HG02571 (cell line): ENCODE measurements at regions not wholly inside any gene's neighbourhood (a gene's known extent, or its start where the extent isn't known, plus 50 kb on each side); places are given as distances from the start of the nearest gene placed in this dataset.

Source experiments
- ATAC-seq: cut with Tn5 transposase; IDR thresholded peaks from one replicate; pipeline ENCODE4 v1.9.1; 2021; ENCODE audit warnings: mild to moderate bottlenecking, moderate library complexity; ENCODE audit not compliant: unreplicated experiment

DNA sequence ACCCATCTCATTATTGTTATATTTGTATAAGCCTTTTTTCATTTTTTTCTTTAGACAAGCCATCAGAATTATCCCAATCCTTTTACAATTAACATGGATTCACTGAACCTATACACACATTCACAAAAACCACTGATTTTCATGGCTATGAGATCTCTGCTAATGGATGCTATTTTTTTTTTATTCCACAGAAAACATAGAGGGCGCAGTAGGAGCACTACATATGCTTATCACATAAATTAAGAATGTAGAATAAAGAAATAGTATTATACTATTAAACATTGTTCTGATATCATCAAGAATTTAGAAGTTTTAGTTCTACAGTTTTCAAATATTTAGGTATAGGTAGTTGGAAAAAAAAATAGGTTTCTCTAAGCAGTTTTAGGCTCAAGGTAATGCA, 1477.4 kb downstream of the ARAP2 start:
- ATAC-seq, result no peak

- ATAC-seq, result no peak
Observed at GRCh38 chr4:34767407-34767806, 1476.9 kb downstream of the ARAP2 start.

DNA sequence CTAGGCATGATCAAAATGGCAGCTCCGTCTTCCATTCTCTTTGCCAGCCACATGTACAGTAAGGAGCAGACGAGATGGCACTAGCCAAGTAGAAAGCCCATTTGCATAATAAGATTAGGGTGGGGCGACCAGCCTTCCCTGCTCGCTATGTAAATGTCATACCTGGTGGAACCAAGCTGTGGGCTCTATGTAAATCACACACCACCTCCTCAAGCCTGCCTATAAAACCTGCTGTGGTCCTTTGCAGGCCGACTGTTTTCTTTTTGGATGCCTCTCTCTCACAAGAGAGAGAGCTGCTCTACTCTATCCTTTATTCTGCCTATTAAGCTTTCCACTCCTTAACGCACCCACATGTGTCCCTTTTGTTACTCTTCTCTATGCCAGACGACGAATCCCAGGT, 1472.7 kb downstream of the ARAP2 start:
- ATAC-seq, result no peak

DNA sequence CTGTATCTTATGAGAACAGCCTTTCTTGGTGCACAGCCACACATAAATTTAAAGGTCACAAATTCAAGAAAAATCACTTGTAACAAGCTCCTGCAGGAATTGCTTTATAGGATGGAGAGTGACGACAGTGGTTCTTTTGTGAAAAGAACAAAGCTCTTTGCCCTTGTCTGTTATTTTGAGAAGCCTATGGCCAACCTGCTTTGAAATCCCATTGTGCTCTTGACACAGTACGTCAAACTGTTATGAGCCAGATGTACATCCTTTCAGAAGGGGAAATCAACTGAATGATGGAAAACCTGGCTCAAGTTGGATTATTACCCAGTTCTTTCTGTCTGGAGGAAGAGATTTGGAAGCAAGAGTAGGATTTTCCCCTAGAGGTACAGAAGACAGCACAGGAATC, 1454.2 kb downstream of the ARAP2 start:
- no peak for ATAC-seq

- ATAC-seq, result no peak
Observed at GRCh38 chr4:34791209-34791608, 1453.1 kb downstream of the ARAP2 start.

GRCh38 chr4:34800953-34801352, 1443.4 kb downstream of the ARAP2 start:
- no peak for ATAC-seq

- ATAC-seq, result no peak
Observed at GRCh38 chr4:34814266-34814665, 1430.0 kb downstream of the ARAP2 start.

DNA sequence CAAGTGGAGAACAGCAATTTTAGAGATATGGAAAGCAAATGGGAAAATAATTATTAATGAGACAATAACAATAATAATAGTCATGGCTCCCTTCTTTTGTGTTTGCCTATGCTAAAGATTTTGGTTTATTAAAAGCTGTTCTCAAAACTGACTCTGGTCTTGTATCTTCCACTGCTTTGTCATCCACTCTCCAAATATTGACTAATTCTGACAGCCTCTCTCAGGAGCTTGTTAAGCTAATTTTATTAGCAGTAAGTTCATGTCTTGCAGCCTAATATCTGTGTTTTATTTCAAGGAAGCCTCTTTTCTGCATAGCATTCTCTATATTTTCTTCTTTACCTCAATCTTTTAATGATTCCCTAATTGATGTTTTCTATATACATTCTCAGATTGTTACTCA, 1419.8 kb downstream of the ARAP2 start:
- ATAC-seq, result no peak

- ATAC-seq, result no peak
Observed at GRCh38 chr4:34826660-34827059, 1417.7 kb downstream of the ARAP2 start.

GRCh38 chr4:34845926-34846325, 1398.4 kb downstream of the ARAP2 start:
- no peak for ATAC-seq

- ATAC-seq, result no peak
Observed at GRCh38 chr4:34850421-34850820, 1393.9 kb downstream of the ARAP2 start.

DNA sequence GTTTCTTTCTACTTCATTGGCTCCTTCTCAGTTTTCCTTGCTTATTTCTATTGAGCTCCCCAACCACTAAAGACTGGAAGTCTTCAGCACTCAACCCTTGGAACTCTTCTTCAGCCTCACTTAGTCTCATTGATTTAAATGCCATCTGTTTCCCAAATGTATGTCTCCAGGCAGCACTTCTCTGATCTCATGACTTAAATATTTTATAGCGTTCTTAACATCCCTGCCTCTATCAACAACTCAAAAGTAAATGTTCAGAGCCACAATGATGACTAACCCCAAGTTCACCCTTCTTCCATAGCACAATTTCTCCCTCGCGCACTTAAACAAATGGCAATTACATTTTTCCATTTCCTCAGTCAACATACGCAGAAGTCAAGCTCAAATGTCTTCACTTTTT, 1393.3 kb downstream of the ARAP2 start:
- ATAC-seq, result no peak

GRCh38 chr4:34851411-34851810, 1392.9 kb downstream of the ARAP2 start:
- no peak for ATAC-seq

GRCh38 chr4:34854451-34854850, 1389.9 kb downstream of the ARAP2 start:
- ATAC-seq, result no peak

DNA sequence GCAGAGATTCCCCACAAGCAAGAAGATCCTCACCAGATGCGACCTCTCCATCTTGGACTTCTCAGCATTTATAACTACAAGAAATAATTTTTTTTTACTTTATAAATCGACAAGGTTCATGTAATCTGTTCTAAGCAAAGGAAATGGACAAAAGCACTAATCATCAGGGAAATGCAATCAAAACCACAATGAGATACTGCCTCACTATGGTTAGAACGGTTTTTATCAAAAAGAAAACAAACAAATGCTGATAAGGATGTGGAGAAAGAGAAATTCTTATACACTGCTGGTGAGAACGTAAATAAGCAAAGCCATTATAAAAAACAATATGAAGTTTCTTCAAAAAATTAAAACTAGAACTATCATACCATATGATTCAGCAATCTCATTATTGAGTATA, 1382.6 kb downstream of the ARAP2 start:
- ATAC-seq, result no peak

DNA sequence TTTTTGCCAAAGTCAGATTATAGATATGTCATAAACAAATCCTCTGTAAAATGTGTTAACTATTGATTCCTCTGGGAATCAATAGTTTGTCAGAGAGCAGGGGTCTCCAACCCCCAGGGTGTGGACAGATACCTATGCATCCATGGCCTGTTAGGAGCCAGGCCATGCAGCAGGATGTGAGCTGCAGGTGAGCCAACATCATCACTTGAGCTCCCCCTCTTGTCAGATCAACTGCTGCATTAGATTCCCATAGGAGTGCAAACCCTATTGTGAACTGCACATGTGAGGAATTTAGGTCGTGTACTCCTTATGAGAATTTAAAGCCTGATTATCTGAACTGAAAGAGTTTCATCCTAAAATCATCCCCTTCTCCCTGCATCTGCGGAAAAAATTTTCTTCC, 1365.4 kb downstream of the ARAP2 start:
- no peak for ATAC-seq

- no peak for ATAC-seq
Observed at GRCh38 chr4:34880246-34880645, 1364.1 kb downstream of the ARAP2 start.

GRCh38 chr4:34891892-34892291, 1352.4 kb downstream of the ARAP2 start:
- ATAC-seq, result no peak

- ATAC-seq, result no peak
Observed at GRCh38 chr4:34893382-34893781, 1350.9 kb downstream of the ARAP2 start.

DNA sequence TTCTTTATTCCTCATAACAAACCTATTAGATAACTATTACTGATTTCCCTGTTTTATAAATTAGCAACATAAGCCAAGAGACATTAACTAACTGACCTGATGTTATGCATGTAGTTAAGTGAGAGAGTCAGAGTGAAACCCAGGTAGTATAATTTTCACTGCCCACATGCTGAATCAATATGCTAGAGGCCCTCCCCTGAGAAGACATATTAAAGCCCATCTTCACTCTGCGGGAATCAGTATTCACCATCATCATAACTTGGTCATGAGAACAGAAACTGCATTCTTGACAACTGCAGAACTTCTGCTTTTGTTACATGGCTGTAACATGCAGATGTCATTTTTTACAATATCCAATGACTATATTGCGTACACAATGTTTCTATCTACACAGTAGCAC, 1324.3 kb downstream of the ARAP2 start:
- ATAC-seq, result no peak

DNA sequence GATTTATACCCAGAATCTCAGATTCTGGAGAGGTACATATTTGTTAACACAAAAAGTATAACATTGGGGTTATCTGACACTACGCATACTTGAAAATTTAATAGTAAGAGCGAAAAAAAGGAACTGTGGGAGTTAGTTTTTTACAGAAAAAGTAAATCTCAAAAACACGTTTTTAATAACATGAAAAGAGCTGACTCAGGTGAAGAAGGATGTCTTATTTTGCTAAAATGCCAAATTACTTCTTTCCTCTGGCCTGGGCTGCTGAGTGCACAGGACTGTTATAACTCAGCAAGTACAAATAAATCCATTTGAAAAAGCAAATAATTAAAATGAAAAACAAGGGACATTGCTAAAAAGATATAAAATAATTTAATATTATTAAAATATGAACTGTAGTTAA, 1322.9 kb downstream of the ARAP2 start:
- no peak for ATAC-seq

GRCh38 chr4:34922325-34922724, 1322.0 kb downstream of the ARAP2 start:
- no peak for ATAC-seq

GRCh38 chr4:34932591-34932990, 1311.7 kb downstream of the ARAP2 start:
- no peak for ATAC-seq

DNA sequence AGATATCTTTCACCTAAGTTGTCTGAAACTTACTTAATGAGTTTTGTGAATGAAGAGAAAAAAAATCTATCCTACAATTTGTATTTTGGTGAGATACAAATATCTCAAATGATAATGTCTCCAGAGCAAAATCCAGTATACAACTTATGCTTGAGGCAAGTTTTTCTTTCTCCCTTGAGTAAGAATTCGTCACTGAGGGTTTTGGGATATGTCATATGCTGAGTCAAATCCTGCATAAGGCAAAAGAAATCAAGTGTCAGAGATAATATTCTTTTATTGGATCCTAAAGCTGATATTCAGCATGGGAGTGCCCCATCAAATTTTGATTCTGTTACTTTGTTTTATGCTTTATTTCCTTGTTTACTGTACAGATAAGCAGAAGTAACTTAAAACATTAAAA, 1308.6 kb downstream of the ARAP2 start:
- ATAC-seq, result no peak
